Endothelial cell (in vitro differentiated cells): ENCODE measurements at regions not wholly inside any gene's neighbourhood (a gene's known extent, or its start where the extent isn't known, plus 50 kb on each side); places are given as distances from the start of the nearest gene placed in this dataset.

ENCODE experiments used
- DNase-seq: peaks from one replicate; pipeline ENCODE4 v3.0.0; 2021; ENCODE audit warnings: low spot score
- H3K27ac Mint-ChIP-seq: one replicate; pipeline ENCODE4 v1.8.0; 2021; ENCODE audit warnings: mixed read lengths, inconsistent platforms; ENCODE audit not compliant: unreplicated experiment
- H3K27me3 Mint-ChIP-seq: one replicate; pipeline ENCODE4 v1.8.0; 2021; ENCODE audit warnings: mild to moderate bottlenecking, moderate library complexity, mixed read lengths, inconsistent platforms; ENCODE audit not compliant: unreplicated experiment
- H3K36me3 Mint-ChIP-seq: one replicate; pipeline ENCODE4 v1.8.0; 2021; ENCODE audit warnings: mild to moderate bottlenecking, low read depth, mixed read lengths, inconsistent platforms; ENCODE audit not compliant: unreplicated experiment
- H3K4me1 Mint-ChIP-seq: one replicate; pipeline ENCODE4 v1.8.0; 2021; ENCODE audit warnings: mild to moderate bottlenecking, mixed read lengths, inconsistent platforms; ENCODE audit not compliant: unreplicated experiment
- H3K4me3 Mint-ChIP-seq: one replicate; pipeline ENCODE4 v1.8.0; 2021; ENCODE audit warnings: mild to moderate bottlenecking, mixed read lengths, inconsistent platforms; ENCODE audit not compliant: unreplicated experiment
- H3K9me3 Mint-ChIP-seq: one replicate; pipeline ENCODE4 v1.8.0; 2021; ENCODE audit warnings: mixed read lengths, inconsistent platforms; ENCODE audit not compliant: unreplicated experiment
- TF ChIP-seq, protein P1 (sequence below): fragments of 200-600 bp; sonication (generic); IDR thresholded peaks from one replicate; pipeline ENCODE4 v1.5.0; 2021; ENCODE audit warnings: antibody characterized with exemption; ENCODE audit not compliant: unreplicated experiment

DNA sequence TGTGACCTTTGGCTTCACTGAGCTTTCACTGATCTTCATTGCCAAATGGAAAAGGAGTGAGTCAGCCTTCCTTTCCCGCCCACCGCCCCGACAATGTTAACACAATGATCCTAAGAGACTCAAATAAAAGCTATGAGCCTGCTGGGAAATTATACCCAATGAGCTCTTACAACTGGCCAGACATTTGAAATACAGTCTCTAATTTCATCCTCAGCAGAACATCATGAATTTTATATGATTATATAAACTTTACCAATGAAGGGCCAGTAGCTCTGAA lies 252.5 kb downstream of the SIPA1L2 start:
- no peak overlapping the region for H3K27ac Mint-ChIP-seq
- H3K4me3 Mint-ChIP-seq = no peak overlapping the region
- peaks cover 5% of the 10 kb centered on the region for H3K9me3 Mint-ChIP-seq
- peaks cover 7% of the 10 kb centered on the region for H3K4me1 Mint-ChIP-seq
- DNase-seq = no peak
- H3K27me3 Mint-ChIP-seq = peaks cover 4% of the 10 kb centered on the region
- H3K36me3 Mint-ChIP-seq = no peaks in the 10 kb centered on the region
- TF ChIP-seq, protein P1, sequence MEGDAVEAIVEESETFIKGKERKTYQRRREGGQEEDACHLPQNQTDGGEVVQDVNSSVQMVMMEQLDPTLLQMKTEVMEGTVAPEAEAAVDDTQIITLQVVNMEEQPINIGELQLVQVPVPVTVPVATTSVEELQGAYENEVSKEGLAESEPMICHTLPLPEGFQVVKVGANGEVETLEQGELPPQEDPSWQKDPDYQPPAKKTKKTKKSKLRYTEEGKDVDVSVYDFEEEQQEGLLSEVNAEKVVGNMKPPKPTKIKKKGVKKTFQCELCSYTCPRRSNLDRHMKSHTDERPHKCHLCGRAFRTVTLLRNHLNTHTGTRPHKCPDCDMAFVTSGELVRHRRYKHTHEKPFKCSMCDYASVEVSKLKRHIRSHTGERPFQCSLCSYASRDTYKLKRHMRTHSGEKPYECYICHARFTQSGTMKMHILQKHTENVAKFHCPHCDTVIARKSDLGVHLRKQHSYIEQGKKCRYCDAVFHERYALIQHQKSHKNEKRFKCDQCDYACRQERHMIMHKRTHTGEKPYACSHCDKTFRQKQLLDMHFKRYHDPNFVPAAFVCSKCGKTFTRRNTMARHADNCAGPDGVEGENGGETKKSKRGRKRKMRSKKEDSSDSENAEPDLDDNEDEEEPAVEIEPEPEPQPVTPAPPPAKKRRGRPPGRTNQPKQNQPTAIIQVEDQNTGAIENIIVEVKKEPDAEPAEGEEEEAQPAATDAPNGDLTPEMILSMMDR = no peak

DNA sequence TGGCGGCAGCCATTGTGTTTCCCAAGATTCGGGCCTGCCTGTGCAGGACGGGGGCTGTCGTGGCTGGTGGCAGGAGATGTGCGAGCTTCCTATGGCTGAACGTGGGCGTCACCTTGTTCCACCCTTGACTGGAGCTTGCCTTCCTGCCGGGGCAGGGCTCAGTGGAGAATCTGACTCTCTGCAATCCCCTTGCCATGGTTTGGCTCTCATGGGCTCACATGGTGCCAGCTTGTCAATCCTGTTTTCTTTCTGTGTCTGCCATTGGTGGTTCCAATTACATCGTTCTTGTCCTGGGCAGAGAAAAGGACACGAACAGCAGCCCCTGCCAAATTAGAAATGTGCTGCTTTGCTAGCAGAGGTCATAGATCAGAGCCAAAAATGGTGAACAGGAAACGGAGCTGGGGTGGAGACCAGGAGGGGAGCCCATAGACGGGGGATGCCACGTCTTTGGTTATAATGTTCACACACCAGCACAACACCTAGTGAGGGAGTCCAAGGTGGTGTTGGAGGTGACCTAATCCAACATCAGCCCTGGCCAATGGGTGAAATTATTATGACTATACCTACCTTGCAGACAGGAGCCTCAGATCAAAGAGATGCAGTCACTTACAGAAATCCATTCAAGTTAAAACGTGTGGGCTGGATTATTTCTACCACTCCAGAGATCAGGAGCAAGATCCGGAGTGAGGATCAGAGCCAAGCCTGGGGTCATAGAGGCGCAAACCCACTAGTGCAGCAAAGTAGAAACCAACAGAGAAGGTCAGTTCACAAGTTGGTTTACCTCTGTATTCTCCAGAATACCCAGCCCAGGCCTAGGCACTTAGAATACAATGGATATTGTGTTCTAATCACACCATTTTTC lies 253.1 kb downstream of the SIPA1L2 start:
- Mint-ChIP-seq H3K4me1 (peaks cover 7% of the 10 kb centered on the region), H3K36me3 (no peaks in the 10 kb centered on the region), H3K9me3 (peaks cover 5% of the 10 kb centered on the region), H3K27ac (no peak overlapping the region), H3K27me3 (peaks cover 4% of the 10 kb centered on the region), H3K4me3 (no peak overlapping the region)
- DNase-seq = no peak
- TF ChIP-seq, protein P1 = no peak

DNA sequence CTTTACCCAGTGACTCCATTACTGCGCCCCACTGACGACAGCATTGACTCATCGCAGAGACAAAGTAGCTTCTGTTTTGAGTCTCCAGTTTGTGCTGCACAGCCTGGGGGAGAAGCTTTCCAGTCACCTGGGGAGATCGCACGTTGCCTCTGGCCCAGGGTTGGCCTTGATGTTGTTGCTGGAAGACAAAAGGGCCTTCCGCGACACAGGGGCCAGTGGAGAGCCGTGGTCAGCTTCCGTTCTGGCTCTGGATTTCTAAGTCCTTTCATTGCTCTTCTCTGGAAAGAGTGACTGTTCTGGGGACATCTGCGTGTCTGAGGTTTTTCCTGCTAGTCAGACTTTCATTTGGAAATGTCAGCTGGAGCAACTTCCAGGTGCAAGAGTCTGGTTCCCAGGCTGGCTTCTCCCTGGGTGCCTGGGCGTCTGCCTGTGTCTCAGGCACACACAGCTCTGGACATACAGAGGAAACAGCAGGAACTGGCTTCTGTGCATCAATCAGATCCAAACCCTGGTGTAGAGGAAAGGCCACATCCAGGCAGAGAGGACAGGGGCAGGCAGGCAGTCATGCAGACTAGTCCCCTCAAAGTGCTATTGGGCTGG lies 257.0 kb downstream of the SIPA1L2 start:
- Mint-ChIP-seq H3K9me3 (peaks cover 5% of the 10 kb centered on the region), H3K27ac (no peak overlapping the region), H3K4me1 (peaks cover 7% of the 10 kb centered on the region), H3K4me3 (no peak overlapping the region), H3K36me3 (peaks cover 5% of the 10 kb centered on the region), H3K27me3 (peaks cover 8% of the 10 kb centered on the region)
- TF ChIP-seq, protein P1 = no peak
- DNase-seq = no peak

DNA sequence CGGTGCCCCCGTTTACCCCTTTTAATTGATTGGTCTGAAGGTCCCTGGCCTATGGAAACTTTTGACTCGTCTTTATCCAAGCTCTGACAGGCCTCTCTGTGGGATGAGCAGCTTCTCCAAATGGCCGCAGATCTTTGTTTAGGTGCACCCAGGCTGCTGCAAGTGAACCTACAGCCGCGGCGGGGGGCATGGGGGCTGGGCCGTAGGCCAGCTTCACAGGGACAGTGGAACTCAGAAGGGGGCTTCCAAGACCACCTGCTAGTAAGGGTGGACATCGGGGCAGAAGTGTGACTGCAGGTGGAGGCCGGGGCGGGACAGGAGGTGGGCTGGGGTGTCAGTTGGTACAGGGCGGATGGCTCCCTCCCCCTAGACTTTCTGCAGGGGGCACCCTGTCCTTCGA lies 257.5 kb downstream of the SIPA1L2 start:
- H3K36me3 Mint-ChIP-seq = peaks cover 5% of the 10 kb centered on the region
- peaks cover 8% of the 10 kb centered on the region for H3K27me3 Mint-ChIP-seq
- H3K4me3 Mint-ChIP-seq = no peak overlapping the region
- H3K27ac Mint-ChIP-seq = no peak overlapping the region
- TF ChIP-seq, protein P1 = no peak
- H3K9me3 Mint-ChIP-seq = peaks cover 5% of the 10 kb centered on the region
- H3K4me1 Mint-ChIP-seq = peaks cover 7% of the 10 kb centered on the region
- DNase-seq = no peak
